HEK293T (cell line): ENCODE measurements at regions not wholly inside any gene's neighbourhood (a gene's known extent, or its start where the extent isn't known, plus 50 kb on each side); places are given as distances from the start of the nearest gene placed in this dataset.

Experiments
- CTCF ChIA-PET: fragments of 350-600 bp; formaldehyde crosslinking; extraction: SDS; loops from one replicate; lab custom pipeline; 2021; ENCODE audit warnings: antibody characterized with exemption, inconsistent platforms; lab: Yijun Ruan, JAX
- POLR2A ChIA-PET: fragments of 350-600 bp; formaldehyde crosslinking; extraction: SDS; loops from one replicate; lab custom pipeline; 2020; ENCODE audit warnings: antibody characterized with exemption, inconsistent platforms; lab: Yijun Ruan, JAX
- DNase-seq: peaks from one replicate; pipeline ENCODE4 v3.0.0; 2012; ENCODE audit warnings: mixed read lengths; ENCODE audit errors: extremely low spot score
- ARNT ChIP-seq: fragments of 450-650 bp; IDR thresholded peaks from 2 replicates; pipeline ENCODE4 v1.6.1; 2017; ENCODE audit warnings: mild to moderate bottlenecking
- BHLHE40 ChIP-seq: fragments of 450-650 bp; IDR thresholded peaks from 2 replicates; pipeline ENCODE4 v1.6.1; 2016; ENCODE audit warnings: mild to moderate bottlenecking, moderate library complexity, borderline replicate concordance
- CTBP1 ChIP-seq: fragments of 450-650 bp; IDR thresholded peaks from 2 replicates; pipeline ENCODE4 v1.6.1; 2016; ENCODE audit warnings: borderline replicate concordance
- ELF4 ChIP-seq: fragments of 450-650 bp; IDR thresholded peaks from 2 replicates; pipeline ENCODE4 v1.6.1; 2017; ENCODE audit warnings: antibody characterized with exemption
- FOXA1 ChIP-seq: fragments of 450-650 bp; IDR thresholded peaks from 2 replicates; pipeline ENCODE4 v1.6.1; 2016; ENCODE audit warnings: mild to moderate bottlenecking
- FOXK2 ChIP-seq: fragments of 450-650 bp; IDR thresholded peaks from 2 replicates; pipeline ENCODE4 v1.6.1; 2016; ENCODE audit warnings: mild to moderate bottlenecking
- FOXM1 ChIP-seq: fragments of 450-650 bp; IDR thresholded peaks from 2 replicates; pipeline ENCODE4 v1.6.1; 2017; ENCODE audit warnings: mild to moderate bottlenecking, borderline replicate concordance
- HDGF ChIP-seq: fragments of 450-650 bp; IDR thresholded peaks from 2 replicates; pipeline ENCODE4 v1.6.1; 2017; ENCODE audit warnings: antibody characterized with exemption, borderline replicate concordance
- L3MBTL2 ChIP-seq: fragments of 450-650 bp; conservative IDR thresholded peaks from 2 replicates; pipeline ENCODE4 v1.6.1; 2016; ENCODE audit warnings: mild to moderate bottlenecking
- LEF1 ChIP-seq: fragments of 450-650 bp; IDR thresholded peaks from 2 replicates; pipeline ENCODE4 v1.6.1; 2017; ENCODE audit warnings: mild to moderate bottlenecking, borderline replicate concordance
- NFRKB ChIP-seq: fragments of 450-650 bp; IDR thresholded peaks from 2 replicates; pipeline ENCODE4 v1.6.1; 2016; ENCODE audit warnings: mild to moderate bottlenecking, moderate library complexity
- PKNOX1 ChIP-seq: fragments of 450-650 bp; IDR thresholded peaks from 2 replicates; pipeline ENCODE4 v1.6.1; 2016
- SP1 ChIP-seq: fragments of 450-650 bp; IDR thresholded peaks from 2 replicates; pipeline ENCODE4 v1.6.1; 2017
- SUZ12 ChIP-seq: fragments of 450-650 bp; IDR thresholded peaks from 2 replicates; pipeline ENCODE4 v1.6.1; 2016; ENCODE audit warnings: mild to moderate bottlenecking
- TARDBP ChIP-seq: fragments of 450-650 bp; IDR thresholded peaks from 2 replicates; pipeline ENCODE4 v1.6.1; 2016
- ZNF384 ChIP-seq: fragments of 450-650 bp; IDR thresholded peaks from 2 replicates; pipeline ENCODE4 v1.6.1; 2016

DNA sequence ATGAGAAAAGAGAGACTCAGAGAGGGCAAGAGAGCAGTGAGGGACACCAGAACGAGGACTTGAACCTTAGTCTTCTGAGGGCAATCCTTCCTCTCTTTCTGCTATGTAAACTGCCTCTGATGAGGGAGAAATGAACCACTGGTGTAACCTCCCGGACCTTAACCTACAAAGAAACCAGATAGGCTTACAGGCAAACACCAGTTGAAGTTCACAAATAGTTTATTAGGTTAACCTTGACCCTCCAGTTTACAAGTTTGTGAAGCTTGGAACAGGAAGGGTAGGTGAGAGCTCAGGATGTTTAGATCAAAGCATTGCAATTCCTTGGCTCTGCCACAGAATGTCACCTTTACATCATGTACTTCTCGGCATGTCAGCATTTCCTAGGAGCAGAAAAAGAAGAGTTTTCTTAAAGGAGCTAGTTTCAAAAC lies 486.4 kb upstream of the SPRED2 start:
- CTCF ChIA-PET: interaction anchor here (0.6 to 0.8 kb wide), 3 partner anchors 227 to 636 kb away, joined by 3 to 4 read pairs (median 3); no protein-coding TSS in a partner anchor

DNA sequence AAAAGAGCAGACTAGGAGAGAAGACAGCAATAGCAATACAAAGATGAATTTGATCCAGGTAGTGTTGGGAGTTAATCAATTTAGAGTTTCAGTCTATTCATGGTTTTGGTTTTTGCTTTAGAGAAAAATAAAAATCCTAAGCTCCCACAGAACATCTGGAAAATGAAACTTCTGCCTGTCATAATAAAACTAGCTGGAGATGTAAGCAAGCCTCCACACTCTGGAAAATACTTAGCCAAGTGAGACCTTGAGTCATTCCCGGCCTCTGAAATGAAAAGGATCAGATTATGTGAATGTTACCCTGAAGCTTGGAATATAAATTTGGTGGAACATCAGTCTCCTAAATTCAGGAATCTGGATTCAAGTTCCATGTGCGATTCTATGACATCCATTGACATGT lies 485.6 kb upstream of the SPRED2 start:
- POLR2A ChIA-PET: no interaction called here
- CTCF ChIA-PET: no interaction called here
- no peak for TF ChIP-seq FOXM1
- TF ChIP-seq PKNOX1: no peak
- no peak for TF ChIP-seq HDGF
- TF ChIP-seq ZNF384: no peak
- no peak for TF ChIP-seq L3MBTL2
- no peak for TF ChIP-seq ARNT
- TF ChIP-seq CTBP1: no peak
- no peak for TF ChIP-seq BHLHE40
- no peak for TF ChIP-seq LEF1
- TF ChIP-seq ELF4: no peak
- TF ChIP-seq TARDBP: no peak
- TF ChIP-seq SP1: no peak
- TF ChIP-seq NFRKB: no peak
- TF ChIP-seq SUZ12: no peak
- TF ChIP-seq FOXK2: no peak
- no peak for TF ChIP-seq FOXA1
- DNase-seq: no peak

More for the DNA sequence above, 486.4 kb upstream of the SPRED2 start:
- TF ChIP-seq ARNT (no peak), L3MBTL2 (no peak), HDGF (no peak), BHLHE40 (no peak), SP1 (no peak), LEF1 (0 out of 2 replicates have a peak, but pooled peaks have one; percentile 29)
- POLR2A ChIA-PET: no interaction called here
- peak; percentile 15 for DNase-seq

DNA sequence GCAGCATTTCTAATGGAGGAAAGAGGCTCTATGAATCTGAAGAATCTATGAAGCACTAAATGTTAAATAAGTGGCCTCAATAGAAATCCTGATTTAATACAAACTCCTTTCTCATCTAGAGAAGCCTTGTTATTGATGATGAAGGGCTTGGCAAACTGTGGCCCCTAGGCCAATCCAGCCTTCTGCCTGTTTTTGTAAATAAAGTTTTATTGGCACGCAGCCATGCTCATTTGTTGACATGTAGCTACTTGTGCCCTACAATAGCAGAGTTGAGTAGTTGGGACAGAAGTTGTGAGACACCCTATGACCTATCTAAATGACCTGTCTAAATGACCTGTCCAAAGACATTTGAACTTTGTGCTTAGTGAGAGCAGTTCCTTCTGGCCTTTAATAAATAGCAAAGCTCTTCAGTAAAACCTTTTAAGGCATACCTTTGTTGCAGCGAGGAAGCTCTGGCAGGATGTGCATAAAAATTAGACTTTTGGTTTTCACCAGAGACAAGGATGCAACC lies 484.4 kb upstream of the SPRED2 start:
- ChIA-PET POLR2A (no interaction called here), CTCF (no interaction called here)
- no peak for DNase-seq
- no peak for TF ChIP-seq CTBP1

DNA sequence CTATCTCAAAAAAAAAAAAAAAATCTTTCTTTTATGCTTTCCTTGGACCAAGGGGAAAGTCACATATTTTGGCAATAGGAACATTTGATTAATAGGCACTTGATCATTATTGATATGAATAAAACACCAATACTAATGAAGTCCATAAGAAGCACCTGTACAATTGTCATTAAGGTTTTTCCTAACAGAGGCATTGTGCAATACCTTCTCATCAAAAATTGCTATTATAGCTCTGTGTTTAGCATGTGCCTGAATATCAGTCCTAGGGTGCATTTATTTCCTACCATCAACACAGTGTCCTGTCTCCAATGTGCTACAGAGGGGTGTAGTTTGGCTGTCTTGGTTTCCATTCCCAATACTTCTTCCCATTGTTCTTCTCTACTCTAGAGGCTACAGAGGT lies 483.8 kb upstream of the SPRED2 start:
- ChIA-PET CTCF (no interaction called here), POLR2A (no interaction called here)
- DNase-seq: no peak
- TF ChIP-seq ZNF384 (no peak), LEF1 (no peak), ELF4 (no peak), TARDBP (no peak)

- no peak for TF ChIP-seq SUZ12
- no peak for TF ChIP-seq ARNT
- TF ChIP-seq SP1: no peak
- no peak for TF ChIP-seq FOXA1
- no peak for TF ChIP-seq CTBP1
- TF ChIP-seq PKNOX1: no peak
- TF ChIP-seq TARDBP: no peak
- no peak for TF ChIP-seq L3MBTL2
- TF ChIP-seq HDGF: no peak
- no peak for TF ChIP-seq BHLHE40
- TF ChIP-seq NFRKB: no peak
- no peak for TF ChIP-seq FOXK2
- TF ChIP-seq ELF4: no peak
- no peak for TF ChIP-seq ZNF384
- no peak for TF ChIP-seq LEF1
- ChIA-PET POLR2A (no interaction called here), CTCF (no interaction called here)
- DNase-seq: no peak
Observed at GRCh38 chr2:65915273-65915672, 482.9 kb upstream of the SPRED2 start.

GRCh38 chr2:65914244-65914786 lies 481.9 kb upstream of the SPRED2 start:
- POLR2A ChIA-PET: no interaction called here
- TF ChIP-seq PKNOX1 (no peak), NFRKB (no peak), ZNF384 (no peak), HDGF (no peak), FOXA1 (no peak), SUZ12 (no peak), ELF4 (no peak), CTBP1 (no peak), TARDBP (no peak), L3MBTL2 (no peak), FOXK2 (no peak), FOXM1 (no peak), SP1 (no peak), BHLHE40 (no peak)
- CTCF ChIA-PET: no interaction called here
- DNase-seq: no peak
